ENCODE measurements at regions not wholly inside any gene's neighbourhood (a gene's known extent, or its start where the extent isn't known, plus 50 kb on each side); places are given as distances from the start of the nearest gene placed in this dataset.

DNA sequence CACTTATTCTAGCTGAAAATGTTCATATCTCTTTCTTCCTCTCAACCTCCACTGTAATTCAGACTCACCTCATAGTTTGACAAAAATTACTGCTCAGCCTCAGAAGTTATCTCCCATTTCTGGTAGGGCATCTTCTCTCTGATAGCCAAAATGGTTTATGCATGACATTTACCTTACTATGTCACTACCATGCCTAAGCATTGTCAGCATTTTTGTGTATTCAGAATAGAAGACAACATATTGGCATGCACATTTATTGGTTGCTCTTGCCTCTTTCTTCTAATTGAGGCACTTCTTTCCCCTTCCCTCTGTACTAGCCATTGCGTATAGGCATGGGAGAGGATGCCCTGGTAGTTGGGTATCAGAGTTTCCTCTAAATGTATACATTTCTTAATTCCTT is 406.1 kb upstream of the DCC start:
- DNase-seq (ENCODE audit: low read depth): no peak
- Histone ChIP-seq H3K27me3 (ENCODE audit: control insufficient read depth, insufficient read depth, low read length) (no peaks in the 10 kb centered on the region), H3K4me3 (ENCODE audit: low read depth, low read length) (no peak overlapping the region), H3K36me3 (ENCODE audit: control insufficient read depth, insufficient read depth, low read length) (no peaks in the 10 kb centered on the region)
- CTCF ChIA-PET: no interaction called here
- POLR2A ChIA-PET: no interaction called here
- TF ChIP-seq, protein P1, sequence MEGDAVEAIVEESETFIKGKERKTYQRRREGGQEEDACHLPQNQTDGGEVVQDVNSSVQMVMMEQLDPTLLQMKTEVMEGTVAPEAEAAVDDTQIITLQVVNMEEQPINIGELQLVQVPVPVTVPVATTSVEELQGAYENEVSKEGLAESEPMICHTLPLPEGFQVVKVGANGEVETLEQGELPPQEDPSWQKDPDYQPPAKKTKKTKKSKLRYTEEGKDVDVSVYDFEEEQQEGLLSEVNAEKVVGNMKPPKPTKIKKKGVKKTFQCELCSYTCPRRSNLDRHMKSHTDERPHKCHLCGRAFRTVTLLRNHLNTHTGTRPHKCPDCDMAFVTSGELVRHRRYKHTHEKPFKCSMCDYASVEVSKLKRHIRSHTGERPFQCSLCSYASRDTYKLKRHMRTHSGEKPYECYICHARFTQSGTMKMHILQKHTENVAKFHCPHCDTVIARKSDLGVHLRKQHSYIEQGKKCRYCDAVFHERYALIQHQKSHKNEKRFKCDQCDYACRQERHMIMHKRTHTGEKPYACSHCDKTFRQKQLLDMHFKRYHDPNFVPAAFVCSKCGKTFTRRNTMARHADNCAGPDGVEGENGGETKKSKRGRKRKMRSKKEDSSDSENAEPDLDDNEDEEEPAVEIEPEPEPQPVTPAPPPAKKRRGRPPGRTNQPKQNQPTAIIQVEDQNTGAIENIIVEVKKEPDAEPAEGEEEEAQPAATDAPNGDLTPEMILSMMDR (IDR thresholded peaks at IDR 0.05; ENCODE audit: insufficient read depth, low read depth, low read length): no peak

DNA sequence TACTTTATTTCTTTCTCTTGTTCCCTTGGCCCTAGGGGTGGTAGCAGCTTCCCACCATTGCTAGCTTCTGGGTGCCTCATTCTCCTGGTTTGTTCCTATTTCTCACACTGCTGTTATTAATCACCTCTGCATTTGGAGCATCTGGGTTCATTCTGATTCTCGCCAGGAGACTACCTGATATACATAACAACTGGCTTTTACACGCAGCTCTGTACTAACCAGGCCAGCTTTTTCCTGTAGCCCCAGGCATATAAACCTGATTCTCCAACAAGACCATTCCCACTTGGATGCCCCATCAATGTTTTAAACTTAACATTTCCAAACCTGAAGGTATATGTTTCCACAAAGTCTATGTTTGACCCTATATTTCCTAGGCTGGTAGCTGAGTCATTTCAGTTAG is 403.9 kb upstream of the DCC start:
- no peak for DNase-seq (ENCODE audit: low read depth)
- TF ChIP-seq, protein P1 (IDR thresholded peaks at IDR 0.05; ENCODE audit: insufficient read depth, low read depth, low read length): no peak
- Histone ChIP-seq H3K27me3 (ENCODE audit: control insufficient read depth, insufficient read depth, low read length) (no peaks in the 10 kb centered on the region), H3K36me3 (ENCODE audit: control insufficient read depth, insufficient read depth, low read length) (no peaks in the 10 kb centered on the region), H3K4me3 (ENCODE audit: low read depth, low read length) (no peak overlapping the region)
- ChIA-PET CTCF (interaction anchor here (0.6 kb wide), 1 partner anchor 29 kb away, joined by 3 read pairs; no protein-coding TSS in a partner anchor), POLR2A (no interaction called here)

DNA sequence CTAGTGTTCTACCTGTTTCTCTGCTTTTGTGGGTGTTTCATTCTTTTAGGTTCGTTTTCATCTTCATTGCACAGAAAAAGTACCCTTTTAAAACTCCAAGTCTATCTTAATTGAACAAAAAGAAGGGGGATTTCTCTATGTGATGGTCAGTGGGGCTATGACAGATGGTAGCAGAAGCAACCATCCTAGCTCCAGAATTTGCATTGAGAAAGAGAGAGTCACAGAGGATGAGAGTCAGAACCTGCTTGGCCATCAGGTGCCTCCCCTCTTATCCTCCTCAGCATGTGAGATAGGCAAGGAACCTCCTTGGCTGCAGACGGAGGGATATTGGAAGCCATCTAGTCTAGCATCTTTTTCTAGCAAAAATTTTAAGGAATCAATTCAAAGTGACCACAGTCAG is 398.0 kb upstream of the DCC start:
- Histone ChIP-seq H3K4me3 (ENCODE audit: low read depth, low read length) (no peak overlapping the region), H3K36me3 (ENCODE audit: control insufficient read depth, insufficient read depth, low read length) (no peaks in the 10 kb centered on the region), H3K27me3 (ENCODE audit: control insufficient read depth, insufficient read depth, low read length) (no peaks in the 10 kb centered on the region)
- DNase-seq (ENCODE audit: low read depth): no peak
- CTCF ChIA-PET: no interaction called here
- TF ChIP-seq, protein P1 (IDR thresholded peaks at IDR 0.05; ENCODE audit: insufficient read depth, low read depth, low read length): no peak
- POLR2A ChIA-PET: no interaction called here

DNA sequence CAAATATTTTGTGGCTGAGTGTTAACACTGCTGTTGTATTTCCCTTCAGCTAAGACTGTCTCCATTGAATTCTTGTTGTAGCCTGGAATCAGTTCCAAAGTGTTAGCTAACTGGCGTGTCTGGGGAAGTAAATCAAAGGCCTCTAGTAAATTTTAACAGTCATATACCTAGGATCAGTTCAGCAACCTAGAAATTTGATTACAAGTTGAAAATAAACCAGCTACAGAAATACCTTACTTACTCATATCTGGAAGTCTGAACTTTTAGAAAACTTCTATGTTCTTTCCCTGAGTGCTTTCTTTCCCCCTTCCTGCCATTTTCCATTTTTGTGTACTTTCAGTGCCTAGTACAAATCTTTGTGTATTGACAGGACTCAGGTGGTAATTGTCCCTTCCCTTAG is 396.7 kb upstream of the DCC start:
- no peaks in the 10 kb centered on the region for H3K36me3 ChIP-seq (ENCODE audit: control insufficient read depth, insufficient read depth, low read length)
- no peak for DNase-seq (ENCODE audit: low read depth)
- H3K4me3 ChIP-seq (ENCODE audit: low read depth, low read length): no peak overlapping the region
- POLR2A ChIA-PET: no interaction called here
- TF ChIP-seq, protein P1 (IDR thresholded peaks at IDR 0.05; ENCODE audit: insufficient read depth, low read depth, low read length): no peak
- no peaks in the 10 kb centered on the region for H3K27me3 ChIP-seq (ENCODE audit: control insufficient read depth, insufficient read depth, low read length)
- CTCF ChIA-PET: no interaction called here

DNA sequence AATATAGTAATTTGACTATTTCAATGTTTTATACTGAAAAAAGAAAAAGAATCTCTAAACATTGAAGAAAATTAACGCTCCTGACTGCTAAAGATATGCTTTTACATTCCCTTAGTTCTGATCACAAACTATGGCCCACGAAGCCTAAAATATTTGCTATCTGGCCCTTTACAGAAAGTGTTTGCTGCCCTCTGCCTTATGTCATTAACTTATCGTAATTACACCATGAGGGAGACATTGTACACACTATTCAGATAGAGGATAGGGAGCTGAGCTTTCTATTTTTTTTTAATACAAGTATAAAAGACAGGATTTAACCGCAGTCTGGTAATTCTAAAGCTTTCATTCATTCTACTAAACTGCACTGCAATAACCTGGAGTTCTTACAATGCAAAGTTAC is 393.1 kb upstream of the DCC start:
- POLR2A ChIA-PET: no interaction called here
- TF ChIP-seq, protein P1 (IDR thresholded peaks at IDR 0.05; ENCODE audit: insufficient read depth, low read depth, low read length): no peak
- no peaks in the 10 kb centered on the region for H3K36me3 ChIP-seq (ENCODE audit: control insufficient read depth, insufficient read depth, low read length)
- no peaks in the 10 kb centered on the region for H3K27me3 ChIP-seq (ENCODE audit: control insufficient read depth, insufficient read depth, low read length)
- no peak for DNase-seq (ENCODE audit: low read depth)
- CTCF ChIA-PET: no interaction called here
- H3K4me3 ChIP-seq (ENCODE audit: low read depth, low read length): no peak overlapping the region
